ENCODE measurements at regions not wholly inside any gene's neighbourhood (a gene's known extent, or its start where the extent isn't known, plus 50 kb on each side); places are given as distances from the start of the nearest gene placed in this dataset.
"Not testable (repeated sequence)": the region's sequence is repeated elsewhere in the genome, so short reads cannot be mapped to it uniquely, and the experiment has no call there.

- FAIRE-seq, result no peak
- no peak for DNase-seq (ENCODE audit: insufficient read length)
- TF ChIP-seq POLR2AphosphoS5 (IDR thresholded peaks at IDR 0.05; ENCODE audit: low read depth, low read length) (no peak), TAF1 (IDR thresholded peaks at IDR 0.05; ENCODE audit: borderline replicate concordance, low read depth, low read length) (no peak), POLR2A (IDR thresholded peaks at IDR 0.05; ENCODE audit: low read depth, low read length) (no peak)
These were observed 1177.6 kb downstream of the PLA2G4A start for GRCh38 chr1:188006354-188006753.

- DNase-seq (ENCODE audit: insufficient read length); FAIRE-seq: not testable (repeated sequence)
These were observed 1184.6 kb downstream of the PLA2G4A start for GRCh38 chr1:188013222-188013849.

GRCh38 chr1:188017921-188018320 is 1189.2 kb downstream of the PLA2G4A start:
- no peak for FAIRE-seq
- TF ChIP-seq TAF1 (IDR thresholded peaks at IDR 0.05; ENCODE audit: borderline replicate concordance, low read depth, low read length), result no peak
- TF ChIP-seq POLR2AphosphoS5 (IDR thresholded peaks at IDR 0.05; ENCODE audit: low read depth, low read length), result no peak
- TF ChIP-seq POLR2A (IDR thresholded peaks at IDR 0.05; ENCODE audit: low read depth, low read length), result no peak
- DNase-seq (ENCODE audit: insufficient read length), result no peak

GRCh38 chr1:188022661-188023060 is 1193.9 kb downstream of the PLA2G4A start:
- no peak for FAIRE-seq
- DNase-seq (ENCODE audit: insufficient read length), result no peak
- TF ChIP-seq POLR2A (IDR thresholded peaks at IDR 0.05; ENCODE audit: low read depth, low read length) (no peak), POLR2AphosphoS5 (IDR thresholded peaks at IDR 0.05; ENCODE audit: low read depth, low read length) (no peak), TAF1 (IDR thresholded peaks at IDR 0.05; ENCODE audit: borderline replicate concordance, low read depth, low read length) (no peak)

GRCh38 chr1:188023206-188023605 is 1194.5 kb downstream of the PLA2G4A start:
- FAIRE-seq, result no peak
- TF ChIP-seq TAF1 (IDR thresholded peaks at IDR 0.05; ENCODE audit: borderline replicate concordance, low read depth, low read length), result no peak
- TF ChIP-seq POLR2AphosphoS5 (IDR thresholded peaks at IDR 0.05; ENCODE audit: low read depth, low read length), result no peak
- TF ChIP-seq POLR2A (IDR thresholded peaks at IDR 0.05; ENCODE audit: low read depth, low read length), result no peak
- no peak for DNase-seq (ENCODE audit: insufficient read length)

GRCh38 chr1:188027613-188028012 is 1198.9 kb downstream of the PLA2G4A start:
- TF ChIP-seq TAF1 (IDR thresholded peaks at IDR 0.05; ENCODE audit: borderline replicate concordance, low read depth, low read length) (no peak), POLR2A (IDR thresholded peaks at IDR 0.05; ENCODE audit: low read depth, low read length) (no peak), POLR2AphosphoS5 (IDR thresholded peaks at IDR 0.05; ENCODE audit: low read depth, low read length) (no peak)
- DNase-seq (ENCODE audit: insufficient read length) (no peak), FAIRE-seq (peak; percentile 21)

- FAIRE-seq; DNase-seq (ENCODE audit: insufficient read length): not testable (repeated sequence)
These were observed 1208.8 kb downstream of the PLA2G4A start for GRCh38 chr1:188037572-188037971.

GRCh38 chr1:188043536-188044245 is 1214.9 kb downstream of the PLA2G4A start:
- no peak for FAIRE-seq
- TF ChIP-seq POLR2AphosphoS5 (IDR thresholded peaks at IDR 0.05; ENCODE audit: low read depth, low read length) (no peak), POLR2A (IDR thresholded peaks at IDR 0.05; ENCODE audit: low read depth, low read length) (no peak), TAF1 (IDR thresholded peaks at IDR 0.05; ENCODE audit: borderline replicate concordance, low read depth, low read length) (no peak)
- no peak for DNase-seq (ENCODE audit: insufficient read length)

GRCh38 chr1:188050250-188050649 is 1221.5 kb downstream of the PLA2G4A start:
- DNase-seq (ENCODE audit: insufficient read length) (no peak), FAIRE-seq (no peak)
- TF ChIP-seq POLR2A (IDR thresholded peaks at IDR 0.05; ENCODE audit: low read depth, low read length) (no peak), POLR2AphosphoS5 (IDR thresholded peaks at IDR 0.05; ENCODE audit: low read depth, low read length) (no peak), TAF1 (IDR thresholded peaks at IDR 0.05; ENCODE audit: borderline replicate concordance, low read depth, low read length) (no peak)

- DNase-seq (ENCODE audit: insufficient read length) (no peak), FAIRE-seq (no peak)
- no peak for TF ChIP-seq TAF1 (IDR thresholded peaks at IDR 0.05; ENCODE audit: borderline replicate concordance, low read depth, low read length)
- TF ChIP-seq POLR2A (IDR thresholded peaks at IDR 0.05; ENCODE audit: low read depth, low read length), result no peak
- no peak for TF ChIP-seq POLR2AphosphoS5 (IDR thresholded peaks at IDR 0.05; ENCODE audit: low read depth, low read length)
These were observed 1227.3 kb downstream of the PLA2G4A start for GRCh38 chr1:188056011-188056410.

- TF ChIP-seq POLR2A (IDR thresholded peaks at IDR 0.05; ENCODE audit: low read depth, low read length), result no peak
- TF ChIP-seq POLR2AphosphoS5 (IDR thresholded peaks at IDR 0.05; ENCODE audit: low read depth, low read length), result no peak
- no peak for TF ChIP-seq TAF1 (IDR thresholded peaks at IDR 0.05; ENCODE audit: borderline replicate concordance, low read depth, low read length)
- no peak for DNase-seq (ENCODE audit: insufficient read length)
- FAIRE-seq, result no peak
These were observed 1230.1 kb downstream of the PLA2G4A start for GRCh38 chr1:188058801-188059200.

- FAIRE-seq, result no peak
- DNase-seq (ENCODE audit: insufficient read length), result no peak
- TF ChIP-seq TAF1 (IDR thresholded peaks at IDR 0.05; ENCODE audit: borderline replicate concordance, low read depth, low read length) (no peak), POLR2A (IDR thresholded peaks at IDR 0.05; ENCODE audit: low read depth, low read length) (no peak), POLR2AphosphoS5 (IDR thresholded peaks at IDR 0.05; ENCODE audit: low read depth, low read length) (no peak)
These were observed 1233.1 kb downstream of the PLA2G4A start for GRCh38 chr1:188061881-188062280.

Measured in GM12892 (cell line).